NCI-H2107 (cell line): ENCODE measurements at regions not wholly inside any gene's neighbourhood (a gene's known extent, or its start where the extent isn't known, plus 50 kb on each side); places are given as distances from the start of the nearest gene placed in this dataset.

ENCODE experiments used
- DNase-seq: peaks from one replicate; lab custom pipeline; 2025; lab: John Stamatoyannopoulos, UW

DNA sequence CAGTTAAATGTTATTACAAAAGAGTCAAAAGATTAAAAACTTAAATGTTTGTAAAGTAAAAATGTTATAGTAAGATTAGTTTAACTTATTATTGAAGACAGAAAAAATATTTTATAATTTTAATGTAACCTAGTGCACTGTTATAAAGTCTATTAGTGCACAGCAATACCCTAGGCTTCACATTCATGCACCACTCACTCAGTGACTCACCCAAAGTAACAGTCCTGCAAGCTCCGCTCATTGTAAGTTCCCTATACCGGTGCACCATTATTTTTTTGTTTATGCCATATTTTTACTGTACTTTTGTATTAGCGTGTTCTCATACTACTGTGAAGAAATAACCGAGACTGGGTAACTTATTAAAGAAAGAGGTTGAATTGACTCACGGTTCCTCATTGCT lies 759.7 kb upstream of the CDH7 start:
- no peak for DNase-seq

- no peak for DNase-seq
These were observed 763.8 kb upstream of the CDH7 start for GRCh38 chr18:64986906-64987495.

DNA sequence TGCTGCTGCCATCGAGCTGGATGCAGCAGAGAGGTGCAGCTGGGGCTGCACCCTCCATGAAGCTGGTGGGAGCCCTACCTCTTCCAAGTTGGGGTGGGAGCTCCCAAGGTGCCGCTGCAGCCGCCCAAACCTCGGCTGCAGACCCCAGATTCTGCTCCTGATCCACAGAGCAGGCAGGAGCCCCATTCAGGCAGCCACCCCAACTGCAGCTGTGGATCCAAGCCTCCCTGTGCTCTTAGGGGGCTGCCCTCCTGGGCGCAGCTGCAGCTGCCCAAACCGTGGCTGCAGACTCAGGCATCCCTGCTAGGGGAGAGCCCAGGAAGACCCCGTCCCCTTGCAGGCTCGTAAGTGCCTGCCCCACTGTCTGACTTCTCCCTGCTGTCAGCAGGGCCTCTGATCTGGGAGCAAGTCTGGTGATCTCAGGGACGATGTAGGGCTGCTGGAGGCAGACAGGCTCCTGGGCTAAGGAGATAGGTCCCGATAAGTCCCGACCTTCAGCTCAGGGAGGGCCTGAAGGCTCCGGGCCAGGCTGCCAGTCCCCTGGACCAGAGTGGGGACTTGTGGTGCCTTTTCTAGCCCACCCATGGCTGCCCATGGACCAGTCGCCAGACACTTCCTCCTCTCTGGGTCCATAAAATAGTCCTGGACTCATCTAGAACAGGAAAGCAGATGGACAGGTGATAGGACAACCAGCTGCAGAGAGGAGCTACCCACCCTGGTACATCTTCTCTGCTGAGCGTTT lies 767.1 kb upstream of the CDH7 start:
- no peak for DNase-seq

DNA sequence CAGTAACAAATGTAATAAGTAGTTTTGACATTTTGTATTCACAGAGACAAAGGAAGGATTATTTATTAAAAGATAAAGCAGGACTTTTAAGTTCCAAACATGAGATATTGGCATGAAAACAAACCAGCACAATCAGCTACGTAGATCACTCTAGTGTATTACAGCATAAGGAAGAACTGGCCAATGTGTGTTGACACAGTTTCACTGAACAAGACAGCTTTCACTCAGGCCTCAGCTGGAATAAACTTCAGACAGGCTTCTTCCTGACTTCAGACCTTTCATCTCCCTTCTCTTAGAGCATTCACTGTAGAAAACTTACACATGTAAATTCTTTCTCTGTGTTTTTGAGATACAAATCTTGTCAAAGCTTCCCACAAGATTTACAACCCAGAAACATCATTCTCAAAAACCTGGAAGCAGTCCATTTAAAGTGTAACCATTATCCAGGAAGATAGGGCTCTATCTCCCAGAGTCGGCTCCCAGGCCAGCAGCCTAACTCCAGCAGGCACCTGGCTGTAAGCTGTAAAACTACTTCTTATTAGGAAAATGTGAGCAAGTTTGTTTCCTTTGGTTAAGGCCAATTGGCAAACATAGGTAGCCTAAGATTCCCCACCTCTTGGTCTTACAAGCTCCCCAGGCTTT lies 768.3 kb upstream of the CDH7 start:
- DNase-seq = no peak

GRCh38 chr18:64981915-64982314 lies 768.9 kb upstream of the CDH7 start:
- no peak for DNase-seq

DNA sequence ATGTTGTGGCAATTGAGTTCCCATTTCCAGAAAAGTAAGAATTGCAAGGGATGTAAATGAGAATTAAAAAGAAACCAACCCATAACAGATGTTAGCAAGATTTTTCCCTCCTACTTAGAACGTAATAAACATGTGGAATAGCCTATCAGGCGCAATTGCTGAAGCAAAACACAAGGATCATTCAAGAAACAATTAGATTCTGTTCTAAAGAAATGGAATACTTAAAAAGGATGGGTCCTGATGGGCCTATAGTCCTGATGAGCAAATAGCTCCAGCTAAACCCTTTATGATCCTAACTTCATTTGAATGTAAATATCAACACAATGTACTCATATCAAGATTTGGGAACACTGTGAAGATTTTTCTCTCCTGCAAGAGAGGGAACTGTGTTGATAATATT lies 771.0 kb upstream of the CDH7 start:
- no peak for DNase-seq

GRCh38 chr18:64974391-64975125 lies 776.3 kb upstream of the CDH7 start:
- no peak for DNase-seq

GRCh38 chr18:64972545-64972944 lies 778.3 kb upstream of the CDH7 start:
- no peak for DNase-seq

DNA sequence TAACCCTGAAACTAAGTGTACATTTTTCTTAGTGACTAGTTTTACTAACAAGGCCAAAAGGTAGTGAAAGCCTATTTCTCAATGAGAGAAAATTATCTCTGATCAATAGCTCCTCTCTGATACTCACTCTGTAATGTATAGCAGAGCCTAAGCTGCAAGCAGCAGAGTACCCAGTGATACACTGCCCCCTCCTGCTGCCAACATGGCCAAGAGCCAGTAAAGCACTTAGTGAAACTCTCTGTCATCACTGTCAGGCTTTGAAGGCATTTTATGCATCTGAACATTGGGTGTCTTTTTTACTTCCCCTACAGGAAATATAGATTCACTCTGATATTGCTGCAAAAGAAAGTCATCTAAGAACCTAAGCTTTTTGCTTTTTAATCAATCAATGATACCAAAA lies 784.1 kb upstream of the CDH7 start:
- DNase-seq = no peak

GRCh38 chr18:64956465-64956864 lies 794.3 kb upstream of the CDH7 start:
- DNase-seq = no peak

- DNase-seq = no peak
These were observed 800.9 kb upstream of the CDH7 start for GRCh38 chr18:64949885-64950284.

GRCh38 chr18:64936671-64937070 lies 787.8 kb upstream of the LINC00305 start:
- DNase-seq = no peak

GRCh38 chr18:64929036-64929435 lies 780.1 kb upstream of the LINC00305 start:
- no peak for DNase-seq

DNA sequence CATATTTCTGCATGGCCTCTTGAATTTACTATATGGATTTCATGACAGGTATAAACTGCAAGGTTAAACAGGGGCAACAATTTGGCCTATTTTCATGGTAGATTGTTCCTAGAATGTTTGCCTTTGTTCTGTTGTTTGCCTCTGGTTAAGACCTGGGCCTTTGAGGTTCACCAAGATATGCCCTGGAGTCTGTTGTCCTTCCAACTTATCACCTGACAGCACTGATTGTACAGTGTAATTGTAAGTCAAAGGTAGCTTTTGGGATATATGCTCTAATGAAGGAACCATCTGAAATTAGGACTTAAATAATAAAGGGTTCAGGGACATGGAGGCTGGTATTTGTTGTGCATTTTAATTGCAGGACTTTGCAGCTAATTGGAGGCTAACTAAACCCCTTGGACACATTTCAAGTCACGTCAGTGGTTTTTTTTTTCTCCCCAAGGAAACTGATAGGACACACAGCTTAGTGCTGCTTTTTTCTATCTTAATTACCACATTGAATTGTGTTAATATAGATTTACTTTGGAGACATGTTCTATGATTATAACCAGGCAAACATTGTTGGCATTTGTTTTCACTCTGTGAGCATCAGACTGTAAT lies 771.2 kb upstream of the LINC00305 start:
- no peak for DNase-seq

DNA sequence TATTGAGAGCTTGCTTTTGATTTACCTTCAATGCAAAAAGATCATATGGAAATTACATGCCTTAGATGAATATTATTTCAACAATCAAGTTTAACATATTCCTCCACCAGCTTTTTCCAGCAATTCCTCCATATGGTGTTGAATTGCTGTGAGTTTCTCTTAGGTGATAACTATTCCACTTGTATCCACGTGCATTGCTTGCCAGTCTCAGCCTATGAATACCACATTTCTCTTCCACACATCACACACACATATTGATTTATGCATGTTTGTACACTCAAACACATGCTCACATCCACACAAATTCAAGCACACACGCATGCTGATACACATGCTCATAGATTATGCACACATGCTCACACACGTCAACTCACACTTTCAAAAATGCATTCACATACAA lies 770.0 kb upstream of the LINC00305 start:
- DNase-seq = no peak

DNA sequence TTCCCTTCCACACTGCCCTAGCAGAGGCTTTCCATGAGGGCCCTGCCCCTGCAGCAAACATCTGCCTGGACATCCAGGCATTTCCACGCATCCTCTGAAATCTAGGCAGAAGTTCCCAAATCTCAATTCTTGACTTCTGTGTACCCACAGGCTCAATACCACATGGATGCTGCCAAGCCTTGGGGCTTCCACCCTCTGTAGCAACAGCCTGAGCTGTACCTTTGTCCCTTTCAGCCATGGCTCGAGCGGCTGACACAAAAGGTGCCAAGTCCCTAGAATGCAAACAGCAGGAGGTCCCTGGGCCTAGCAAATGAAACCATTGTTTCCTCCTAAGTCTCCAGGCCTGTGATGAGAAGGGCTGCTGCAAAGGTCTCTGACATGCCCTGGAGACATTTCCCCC lies 744.5 kb upstream of the LINC00305 start:
- DNase-seq = no peak

DNA sequence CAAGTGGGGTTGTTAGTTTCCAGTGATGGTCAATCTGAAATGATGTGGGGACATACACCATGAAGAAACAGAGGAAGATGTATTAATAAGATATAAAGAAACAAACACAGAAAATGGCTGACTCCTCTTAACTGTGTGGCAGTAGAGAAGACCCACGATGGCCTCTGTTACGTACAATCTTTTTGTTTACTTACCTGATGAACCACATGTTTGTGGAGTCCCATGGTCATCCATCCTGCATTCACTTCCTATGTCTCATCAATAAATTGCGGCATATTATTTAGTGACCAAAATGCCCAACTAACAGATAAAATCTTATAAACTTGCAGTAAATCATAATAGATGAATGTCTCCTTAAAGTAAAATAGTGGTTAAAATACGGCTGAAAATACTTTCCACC lies 740.1 kb upstream of the LINC00305 start:
- DNase-seq = no peak

GRCh38 chr18:64886995-64887394 lies 738.1 kb upstream of the LINC00305 start:
- no peak for DNase-seq

GRCh38 chr18:64882896-64883295 lies 734.0 kb upstream of the LINC00305 start:
- no peak for DNase-seq

DNA sequence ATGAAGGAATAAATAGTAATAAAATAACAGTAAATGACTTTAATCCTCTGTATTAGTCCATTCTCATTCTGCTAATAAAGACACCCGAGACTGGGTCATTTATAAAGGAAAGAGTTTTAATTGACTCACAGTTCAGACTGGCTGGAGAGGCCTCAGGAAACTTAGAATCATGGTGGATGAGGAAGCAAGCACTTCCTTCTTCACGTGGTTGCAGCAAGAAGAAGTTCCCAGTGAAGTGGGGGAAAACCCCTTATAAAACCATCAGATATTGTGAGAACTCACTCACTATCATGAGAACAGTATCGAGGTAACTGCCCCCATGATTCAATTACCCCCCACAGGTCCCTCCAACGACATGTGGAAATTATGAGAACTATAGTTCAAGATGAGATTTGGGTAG lies 727.9 kb upstream of the LINC00305 start:
- DNase-seq = no peak

DNA sequence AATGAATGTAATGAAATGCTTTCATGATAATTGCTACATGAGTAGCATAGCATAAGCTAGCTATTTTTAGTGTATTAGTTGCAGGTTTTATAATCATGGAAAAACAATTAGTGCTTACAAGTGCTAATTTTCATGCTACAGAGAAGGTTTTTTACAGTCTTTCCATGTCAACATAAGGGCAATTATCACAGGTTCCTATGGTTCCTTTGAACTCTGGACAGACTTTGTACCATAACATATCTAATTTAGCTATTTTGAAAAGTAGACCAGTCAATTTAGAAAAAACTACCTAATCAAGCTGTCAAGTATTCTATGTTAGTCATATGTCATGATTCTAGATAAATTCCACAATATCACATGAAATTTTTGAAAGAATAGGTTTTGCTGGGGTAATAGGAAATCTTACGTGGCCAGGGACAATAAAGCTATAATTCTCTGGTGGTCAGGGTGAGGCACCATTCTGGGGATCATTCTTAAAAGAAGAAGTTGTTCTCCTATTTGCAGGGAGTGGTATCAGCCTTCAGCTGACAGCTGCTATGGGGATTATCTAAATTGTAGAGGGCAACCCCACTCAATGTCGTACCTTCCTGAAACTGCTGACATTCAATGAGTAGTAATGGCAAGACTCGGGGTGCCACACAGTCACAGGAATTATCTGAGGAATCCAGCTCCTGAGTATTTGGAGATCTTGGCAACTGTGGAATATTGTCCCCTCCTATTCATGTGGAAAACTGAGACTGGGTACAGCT lies 724.0 kb upstream of the LINC00305 start:
- no peak for DNase-seq

DNA sequence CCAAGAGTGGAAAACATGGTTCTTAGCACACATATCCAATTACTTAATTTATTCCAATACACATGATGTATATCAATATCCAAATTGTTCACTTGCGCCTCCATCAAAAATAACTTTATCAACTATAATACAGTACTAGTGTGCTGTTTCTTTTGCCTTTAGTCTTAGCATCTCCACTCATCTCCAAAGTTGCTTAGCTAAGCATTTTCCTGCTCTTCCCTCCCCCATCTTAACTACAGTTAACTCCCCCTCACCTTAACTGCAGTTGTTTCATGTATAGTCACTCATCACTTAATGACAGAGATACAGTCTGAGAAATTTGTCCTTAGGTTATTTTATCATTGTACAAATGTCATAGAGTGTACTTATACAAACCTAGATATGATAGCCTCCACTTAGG lies 705.2 kb upstream of the LINC00305 start:
- DNase-seq = no peak
